HepG2 (cell line): ENCODE measurements at regions not wholly inside any gene's neighbourhood (a gene's known extent, or its start where the extent isn't known, plus 50 kb on each side); places are given as distances from the start of the nearest gene placed in this dataset.

ENCODE experiments used
- ATRX ChIP-seq: sonication (generic); formaldehyde crosslinking; IDR thresholded peaks from 2 replicates; pipeline ENCODE4 v1.4.0; 2020; ENCODE audit warnings: missing genetic modification reagents, borderline replicate concordance
- CHD2 ChIP-seq: IDR thresholded peaks from 2 replicates; pipeline ENCODE4 v1.6.1; 2011; ENCODE audit warnings: low read depth, low read length, improper control_type of control experiment
- CREBL2 ChIP-seq: sonication (generic); formaldehyde crosslinking; IDR thresholded peaks from 2 replicates; pipeline ENCODE4 v1.8.1; 2023; ENCODE audit warnings: missing genetic modification reagents, mild to moderate bottlenecking, borderline replicate concordance
- FOSL1 ChIP-seq: sonication (generic); formaldehyde crosslinking; IDR thresholded peaks from 2 replicates; pipeline ENCODE4 v1.9.0; 2021; ENCODE audit warnings: missing genetic modification reagents, borderline replicate concordance
- FOXA1 ChIP-seq, 2 experiments: fragments of 450-650 bp in 1 of 2; sonication (generic) in 1 of 2; formaldehyde crosslinking in 1 of 2; IDR thresholded peaks; 2 replicates each; pipeline versions ENCODE4 v1.4.0 to v1.6.1; 2016 to 2020; ENCODE audit warnings: missing genetic modification reagents in 1 of 2
- HDAC2 ChIP-seq: sonication (generic); formaldehyde crosslinking; IDR thresholded peaks from 2 replicates; pipeline ENCODE4 v1.4.0; 2020; ENCODE audit warnings: missing genetic modification reagents
- KDM4B ChIP-seq: sonication (generic); formaldehyde crosslinking; IDR thresholded peaks from 2 replicates; pipeline ENCODE4 v1.4.0; 2020; ENCODE audit warnings: missing genetic modification reagents
- KLF6 ChIP-seq: IDR thresholded peaks from 2 replicates; pipeline ENCODE4 v1.8.0; 2016; ENCODE audit warnings: missing biosample characterization, missing genetic modification reagents
- MTA1 ChIP-seq: sonication (generic); formaldehyde crosslinking; IDR thresholded peaks from 2 replicates; pipeline ENCODE4 v1.4.0; 2020; ENCODE audit warnings: missing genetic modification reagents, mild to moderate bottlenecking, borderline replicate concordance
- NR3C1 ChIP-seq: sonication (generic); formaldehyde crosslinking; IDR thresholded peaks from 2 replicates; pipeline ENCODE4 v1.4.0; 2020; ENCODE audit warnings: missing genetic modification reagents
- PTBP1 ChIP-seq: fragments of 200-400 bp; formaldehyde crosslinking; IDR thresholded peaks from 2 replicates; pipeline ENCODE4 v1.6.1; 2018; ENCODE audit warnings: low read length, low read depth; ENCODE audit not compliant: poor library complexity, severe bottlenecking
- RAD21 ChIP-seq: fragments of 450-650 bp; formaldehyde crosslinking; IDR thresholded peaks from 2 replicates; pipeline ENCODE4 v1.5.0; 2020; ENCODE audit warnings: mild to moderate bottlenecking
- THAP11 ChIP-seq: IDR thresholded peaks from 2 replicates; pipeline ENCODE4 v1.6.1; 2016; ENCODE audit warnings: missing biosample characterization, missing genetic modification reagents
- TOE1 ChIP-seq: sonication (generic); formaldehyde crosslinking; IDR thresholded peaks from 2 replicates; pipeline ENCODE4 v1.4.0; 2020; ENCODE audit warnings: mild to moderate bottlenecking, missing genetic modification reagents
- ZBTB1 ChIP-seq: sonication (generic); formaldehyde crosslinking; IDR thresholded peaks from 2 replicates; pipeline ENCODE4 v1.4.0; 2020; ENCODE audit warnings: missing genetic modification reagents, borderline replicate concordance
- ZBTB40 ChIP-seq, 2 experiments: fragments of 450-650 bp in 1 of 2; sonication (generic) in 1 of 2; formaldehyde crosslinking in 1 of 2; IDR thresholded peaks; 2 replicates each; pipeline versions ENCODE4 v1.6.1 to v1.8.0; 2016 to 2022; ENCODE audit warnings: antibody characterized with exemption in 1 of 2, mild to moderate bottlenecking in 1 of 2, missing genetic modification reagents in 1 of 2
- ZNF337 ChIP-seq: sonication (generic); formaldehyde crosslinking; IDR thresholded peaks from 2 replicates; pipeline ENCODE4 v1.5.1; 2020; ENCODE audit warnings: missing genetic modification reagents, low read depth, mild to moderate bottlenecking, borderline replicate concordance
- TF ChIP-seq, protein P1 (sequence below): IDR thresholded peaks from 2 replicates; pipeline ENCODE4 v1.6.1; 2012; ENCODE audit warnings: inconsistent platforms

GRCh38 chr2:111698743-111699554 is 185.0 kb downstream of the ANAPC1 start (continued):
- TF ChIP-seq ZBTB40 (IDR thresholded peaks at IDR 0.05) = no peak
- no peak; the same call in 1 of the 2 replicates for TF ChIP-seq ZBTB40 (CRISPR knock-in tag; IDR thresholded peaks at IDR 0.05)
- peak; percentile 41; the same call in 1 of the 2 replicates for TF ChIP-seq KLF6 (CRISPR knock-in tag)
- TF ChIP-seq, protein P1, sequence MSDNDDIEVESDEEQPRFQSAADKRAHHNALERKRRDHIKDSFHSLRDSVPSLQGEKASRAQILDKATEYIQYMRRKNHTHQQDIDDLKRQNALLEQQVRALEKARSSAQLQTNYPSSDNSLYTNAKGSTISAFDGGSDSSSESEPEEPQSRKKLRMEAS = peak; percentile 89
- no peak for TF ChIP-seq FOXA1 (IDR thresholded peaks at IDR 0.05)
- TF ChIP-seq FOXA1 (CRISPR knock-in tag; IDR thresholded peaks at IDR 0.05) = no peak; the same call in 1 of the 2 replicates
- TF ChIP-seq ZBTB1 (CRISPR knock-in tag) = no peak
- TF ChIP-seq CHD2 = no peak
- TF ChIP-seq KDM4B (CRISPR knock-in tag) = no peak
- TF ChIP-seq HDAC2 (CRISPR knock-in tag) = peak; percentile 60
- TF ChIP-seq NR3C1 = no peak
- no peak for TF ChIP-seq CREBL2 (CRISPR knock-in tag)
- TF ChIP-seq TOE1 (CRISPR knock-in tag) = no peak
- TF ChIP-seq THAP11 (CRISPR knock-in tag) = peak; percentile 54
- peak; percentile 91 for TF ChIP-seq RAD21
- no peak; the same call in 1 of the 2 replicates for TF ChIP-seq ZNF337 (CRISPR knock-in tag)
- TF ChIP-seq ATRX (CRISPR knock-in tag) = no peak
- TF ChIP-seq MTA1 (CRISPR knock-in tag) = 0 out of 2 replicates have a peak, but pooled peaks have one; percentile 40
- no peak for TF ChIP-seq PTBP1
- TF ChIP-seq FOSL1 (CRISPR knock-in tag) = peak; percentile 75; the same call in 1 of the 2 replicates
